ENCODE measurements at regions not wholly inside any gene's neighbourhood (a gene's known extent, or its start where the extent isn't known, plus 50 kb on each side); places are given as distances from the start of the nearest gene placed in this dataset.

DNA sequence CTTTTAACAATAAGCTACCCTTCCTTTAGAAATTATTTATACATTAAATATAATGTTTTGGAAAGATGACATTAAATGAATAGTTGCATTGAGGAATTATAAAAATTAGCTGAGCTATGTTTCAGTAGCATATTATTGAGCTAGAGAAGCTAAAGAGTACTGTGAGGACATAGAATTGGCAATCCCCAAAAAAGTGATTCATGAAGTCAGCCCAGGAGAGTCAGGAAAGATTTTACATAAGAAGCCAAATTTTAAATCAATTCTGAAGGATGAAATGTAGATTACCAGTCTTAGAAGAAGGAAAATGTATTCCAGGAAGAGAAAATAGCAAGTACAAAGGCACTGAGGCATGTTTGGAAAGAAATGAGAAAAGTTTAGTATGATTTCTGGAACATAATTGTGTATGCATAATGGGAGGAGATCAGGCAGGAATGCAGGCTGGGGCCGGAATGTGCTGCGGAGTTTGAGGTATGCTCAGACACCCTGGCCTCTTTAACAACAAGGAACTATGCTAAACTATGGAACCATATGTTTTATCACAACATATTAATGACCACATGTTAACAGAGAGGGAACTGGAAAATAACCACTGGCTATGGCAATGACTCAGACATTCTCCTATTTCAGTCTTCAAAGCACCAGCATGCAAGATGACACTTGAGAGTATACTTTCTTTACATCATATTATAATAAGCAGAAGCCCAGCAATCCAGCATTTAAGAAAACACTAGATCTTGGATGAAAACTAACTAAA lies 103.3 kb upstream of the COL8A1 start (continued):
- TF ChIP-seq NRF1 (conservative IDR thresholded peaks at IDR 0.05; ENCODE audit: low read depth, low read length) (no peak), BMI1 (IDR thresholded peaks at IDR 0.05; ENCODE audit: borderline replicate concordance) (no peak), ZZZ3 (IDR thresholded peaks at IDR 0.05; ENCODE audit: control insufficient read depth, insufficient read length, low read depth) (no peak), MTA3 (IDR thresholded peaks at IDR 0.05; ENCODE audit: borderline replicate concordance, low read length) (no peak), POLR2A (IDR thresholded peaks at IDR 0.05; ENCODE audit: low read depth, low read length) (no peak), NFIC (IDR thresholded peaks at IDR 0.05; ENCODE audit: low read depth, low read length) (peak; percentile 68; the same call in 1 of the 2 replicates), TCF3 (IDR thresholded peaks at IDR 0.05; ENCODE audit: borderline replicate concordance, insufficient read depth, low read depth, low read length) (no peak), HCFC1 (IDR thresholded peaks at IDR 0.05; ENCODE audit: low read length) (no peak), TCF12 (IDR thresholded peaks at IDR 0.05; ENCODE audit: low read depth, low read length) (no peak), CREM (IDR thresholded peaks at IDR 0.05; ENCODE audit: low read depth) (peak; percentile 74), SUZ12 (IDR thresholded peaks at IDR 0.05; ENCODE audit: unreplicated experiment) (no peak), WRNIP1 (IDR thresholded peaks at IDR 0.05; ENCODE audit: borderline replicate concordance, low read depth, low read length) (no peak), SPI1 (IDR thresholded peaks at IDR 0.05; ENCODE audit: borderline replicate concordance, insufficient read depth, low read depth, low read length) (peak; percentile 59; the same call in 1 of the 2 replicates), RUNX3 (IDR thresholded peaks at IDR 0.05; ENCODE audit: low read length) (peak; percentile 90), KLF5 (IDR thresholded peaks at IDR 0.05; ENCODE audit: partially characterized antibody) (no peak)
- TF ChIP-seq, protein P1, sequence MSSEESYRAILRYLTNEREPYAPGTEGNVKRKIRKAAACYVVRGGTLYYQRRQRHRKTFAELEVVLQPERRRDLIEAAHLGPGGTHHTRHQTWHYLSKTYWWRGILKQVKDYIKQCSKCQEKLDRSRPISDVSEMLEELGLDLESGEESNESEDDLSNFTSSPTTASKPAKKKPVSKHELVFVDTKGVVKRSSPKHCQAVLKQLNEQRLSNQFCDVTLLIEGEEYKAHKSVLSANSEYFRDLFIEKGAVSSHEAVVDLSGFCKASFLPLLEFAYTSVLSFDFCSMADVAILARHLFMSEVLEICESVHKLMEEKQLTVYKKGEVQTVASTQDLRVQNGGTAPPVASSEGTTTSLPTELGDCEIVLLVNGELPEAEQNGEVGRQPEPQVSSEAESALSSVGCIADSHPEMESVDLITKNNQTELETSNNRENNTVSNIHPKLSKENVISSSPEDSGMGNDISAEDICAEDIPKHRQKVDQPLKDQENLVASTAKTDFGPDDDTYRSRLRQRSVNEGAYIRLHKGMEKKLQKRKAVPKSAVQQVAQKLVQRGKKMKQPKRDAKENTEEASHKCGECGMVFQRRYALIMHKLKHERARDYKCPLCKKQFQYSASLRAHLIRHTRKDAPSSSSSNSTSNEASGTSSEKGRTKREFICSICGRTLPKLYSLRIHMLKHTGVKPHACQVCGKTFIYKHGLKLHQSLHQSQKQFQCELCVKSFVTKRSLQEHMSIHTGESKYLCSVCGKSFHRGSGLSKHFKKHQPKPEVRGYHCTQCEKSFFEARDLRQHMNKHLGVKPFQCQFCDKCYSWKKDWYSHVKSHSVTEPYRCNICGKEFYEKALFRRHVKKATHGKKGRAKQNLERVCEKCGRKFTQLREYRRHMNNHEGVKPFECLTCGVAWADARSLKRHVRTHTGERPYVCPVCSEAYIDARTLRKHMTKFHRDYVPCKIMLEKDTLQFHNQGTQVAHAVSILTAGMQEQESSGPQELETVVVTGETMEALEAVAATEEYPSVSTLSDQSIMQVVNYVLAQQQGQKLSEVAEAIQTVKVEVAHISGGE (CRISPR knock-in tag; IDR thresholded peaks at IDR 0.05): no peak
- TF ChIP-seq, protein P2, sequence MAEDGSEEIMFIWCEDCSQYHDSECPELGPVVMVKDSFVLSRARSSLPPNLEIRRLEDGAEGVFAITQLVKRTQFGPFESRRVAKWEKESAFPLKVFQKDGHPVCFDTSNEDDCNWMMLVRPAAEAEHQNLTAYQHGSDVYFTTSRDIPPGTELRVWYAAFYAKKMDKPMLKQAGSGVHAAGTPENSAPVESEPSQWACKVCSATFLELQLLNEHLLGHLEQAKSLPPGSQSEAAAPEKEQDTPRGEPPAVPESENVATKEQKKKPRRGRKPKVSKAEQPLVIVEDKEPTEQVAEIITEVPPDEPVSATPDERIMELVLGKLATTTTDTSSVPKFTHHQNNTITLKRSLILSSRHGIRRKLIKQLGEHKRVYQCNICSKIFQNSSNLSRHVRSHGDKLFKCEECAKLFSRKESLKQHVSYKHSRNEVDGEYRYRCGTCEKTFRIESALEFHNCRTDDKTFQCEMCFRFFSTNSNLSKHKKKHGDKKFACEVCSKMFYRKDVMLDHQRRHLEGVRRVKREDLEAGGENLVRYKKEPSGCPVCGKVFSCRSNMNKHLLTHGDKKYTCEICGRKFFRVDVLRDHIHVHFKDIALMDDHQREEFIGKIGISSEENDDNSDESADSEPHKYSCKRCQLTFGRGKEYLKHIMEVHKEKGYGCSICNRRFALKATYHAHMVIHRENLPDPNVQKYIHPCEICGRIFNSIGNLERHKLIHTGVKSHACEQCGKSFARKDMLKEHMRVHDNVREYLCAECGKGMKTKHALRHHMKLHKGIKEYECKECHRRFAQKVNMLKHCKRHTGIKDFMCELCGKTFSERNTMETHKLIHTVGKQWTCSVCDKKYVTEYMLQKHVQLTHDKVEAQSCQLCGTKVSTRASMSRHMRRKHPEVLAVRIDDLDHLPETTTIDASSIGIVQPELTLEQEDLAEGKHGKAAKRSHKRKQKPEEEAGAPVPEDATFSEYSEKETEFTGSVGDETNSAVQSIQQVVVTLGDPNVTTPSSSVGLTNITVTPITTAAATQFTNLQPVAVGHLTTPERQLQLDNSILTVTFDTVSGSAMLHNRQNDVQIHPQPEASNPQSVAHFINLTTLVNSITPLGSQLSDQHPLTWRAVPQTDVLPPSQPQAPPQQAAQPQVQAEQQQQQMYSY (CRISPR knock-in tag; IDR thresholded peaks at IDR 0.05): no peak
- TF ChIP-seq, protein P3, sequence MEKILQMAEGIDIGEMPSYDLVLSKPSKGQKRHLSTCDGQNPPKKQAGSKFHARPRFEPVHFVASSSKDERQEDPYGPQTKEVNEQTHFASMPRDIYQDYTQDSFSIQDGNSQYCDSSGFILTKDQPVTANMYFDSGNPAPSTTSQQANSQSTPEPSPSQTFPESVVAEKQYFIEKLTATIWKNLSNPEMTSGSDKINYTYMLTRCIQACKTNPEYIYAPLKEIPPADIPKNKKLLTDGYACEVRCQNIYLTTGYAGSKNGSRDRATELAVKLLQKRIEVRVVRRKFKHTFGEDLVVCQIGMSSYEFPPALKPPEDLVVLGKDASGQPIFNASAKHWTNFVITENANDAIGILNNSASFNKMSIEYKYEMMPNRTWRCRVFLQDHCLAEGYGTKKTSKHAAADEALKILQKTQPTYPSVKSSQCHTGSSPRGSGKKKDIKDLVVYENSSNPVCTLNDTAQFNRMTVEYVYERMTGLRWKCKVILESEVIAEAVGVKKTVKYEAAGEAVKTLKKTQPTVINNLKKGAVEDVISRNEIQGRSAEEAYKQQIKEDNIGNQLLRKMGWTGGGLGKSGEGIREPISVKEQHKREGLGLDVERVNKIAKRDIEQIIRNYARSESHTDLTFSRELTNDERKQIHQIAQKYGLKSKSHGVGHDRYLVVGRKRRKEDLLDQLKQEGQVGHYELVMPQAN (conservative IDR thresholded peaks at IDR 0.05): no peak
- TF ChIP-seq, protein P4, sequence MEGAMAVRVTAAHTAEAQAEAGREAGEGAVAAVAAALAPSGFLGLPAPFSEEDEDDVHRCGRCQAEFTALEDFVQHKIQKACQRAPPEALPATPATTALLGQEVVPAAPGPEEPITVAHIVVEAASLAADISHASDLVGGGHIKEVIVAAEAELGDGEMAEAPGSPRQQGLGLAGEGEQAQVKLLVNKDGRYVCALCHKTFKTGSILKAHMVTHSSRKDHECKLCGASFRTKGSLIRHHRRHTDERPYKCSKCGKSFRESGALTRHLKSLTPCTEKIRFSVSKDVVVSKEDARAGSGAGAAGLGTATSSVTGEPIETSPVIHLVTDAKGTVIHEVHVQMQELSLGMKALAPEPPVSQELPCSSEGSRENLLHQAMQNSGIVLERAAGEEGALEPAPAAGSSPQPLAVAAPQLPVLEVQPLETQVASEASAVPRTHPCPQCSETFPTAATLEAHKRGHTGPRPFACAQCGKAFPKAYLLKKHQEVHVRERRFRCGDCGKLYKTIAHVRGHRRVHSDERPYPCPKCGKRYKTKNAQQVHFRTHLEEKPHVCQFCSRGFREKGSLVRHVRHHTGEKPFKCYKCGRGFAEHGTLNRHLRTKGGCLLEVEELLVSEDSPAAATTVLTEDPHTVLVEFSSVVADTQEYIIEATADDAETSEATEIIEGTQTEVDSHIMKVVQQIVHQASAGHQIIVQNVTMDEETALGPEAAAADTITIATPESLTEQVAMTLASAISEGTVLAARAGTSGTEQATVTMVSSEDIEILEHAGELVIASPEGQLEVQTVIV (IDR thresholded peaks at IDR 0.05; ENCODE audit: borderline replicate concordance, partially characterized antibody): no peak
